Peyer's patch (tissue), 4 donors: ENCODE measurements at regions not wholly inside any gene's neighbourhood (a gene's known extent, or its start where the extent isn't known, plus 50 kb on each side); places are given as distances from the start of the nearest gene placed in this dataset.

Experiments used
- POLR2A ChIP-seq, 2 donors: fragments of 450-650 bp; IDR thresholded peaks; one replicate each; pipeline ENCODE4 v1.5.1; 2017; ENCODE audit warnings: antibody characterized with exemption in 2 of 2, mild to moderate bottlenecking in 2 of 2, moderate library complexity in 2 of 2
- TF ChIP-seq, protein P1 (sequence below), 6 experiments: fragments of 450-650 bp in 4 of 6; fragments of 200-600 bp in 2 of 6; sonication (generic) in 1 of 6; IDR thresholded peaks; one replicate each; pipeline ENCODE4 v1.5.1; 2017 to 2019; ENCODE audit warnings: antibody characterized with exemption in 6 of 6, mild to moderate bottlenecking in 3 of 6, moderate library complexity in 1 of 6

DNA sequence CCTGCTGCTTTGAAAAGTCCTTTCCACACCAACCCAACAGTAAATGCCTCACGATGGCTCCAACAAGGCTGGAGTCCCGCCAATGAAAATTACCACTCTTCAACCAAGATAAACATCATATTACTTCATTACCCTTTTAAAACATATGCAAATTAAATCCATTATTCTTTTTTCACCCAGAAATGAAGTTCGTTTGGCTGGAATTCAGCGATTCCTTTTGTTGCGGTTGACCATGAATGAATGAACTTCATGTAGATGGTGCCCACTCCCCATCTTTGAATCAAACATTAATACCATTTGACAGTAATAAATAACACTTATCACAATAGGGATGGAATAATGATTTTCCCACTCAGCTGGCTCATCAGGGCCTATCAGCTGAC, 211.5 kb upstream of the TOX3 start:
- TF ChIP-seq, protein P1, sequence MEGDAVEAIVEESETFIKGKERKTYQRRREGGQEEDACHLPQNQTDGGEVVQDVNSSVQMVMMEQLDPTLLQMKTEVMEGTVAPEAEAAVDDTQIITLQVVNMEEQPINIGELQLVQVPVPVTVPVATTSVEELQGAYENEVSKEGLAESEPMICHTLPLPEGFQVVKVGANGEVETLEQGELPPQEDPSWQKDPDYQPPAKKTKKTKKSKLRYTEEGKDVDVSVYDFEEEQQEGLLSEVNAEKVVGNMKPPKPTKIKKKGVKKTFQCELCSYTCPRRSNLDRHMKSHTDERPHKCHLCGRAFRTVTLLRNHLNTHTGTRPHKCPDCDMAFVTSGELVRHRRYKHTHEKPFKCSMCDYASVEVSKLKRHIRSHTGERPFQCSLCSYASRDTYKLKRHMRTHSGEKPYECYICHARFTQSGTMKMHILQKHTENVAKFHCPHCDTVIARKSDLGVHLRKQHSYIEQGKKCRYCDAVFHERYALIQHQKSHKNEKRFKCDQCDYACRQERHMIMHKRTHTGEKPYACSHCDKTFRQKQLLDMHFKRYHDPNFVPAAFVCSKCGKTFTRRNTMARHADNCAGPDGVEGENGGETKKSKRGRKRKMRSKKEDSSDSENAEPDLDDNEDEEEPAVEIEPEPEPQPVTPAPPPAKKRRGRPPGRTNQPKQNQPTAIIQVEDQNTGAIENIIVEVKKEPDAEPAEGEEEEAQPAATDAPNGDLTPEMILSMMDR (IDR thresholded peaks at IDR 0.05) = no peak
- no peak for TF ChIP-seq POLR2A (IDR thresholded peaks at IDR 0.05)
